Neuronal stem cell (in vitro differentiated cells): ENCODE measurements at regions not wholly inside any gene's neighbourhood (a gene's known extent, or its start where the extent isn't known, plus 50 kb on each side); places are given as distances from the start of the nearest gene placed in this dataset.
A peak's percentile ranks its signal among the peaks of the same experiment; 100 is the strongest.

Experiments
- DNase-seq: peaks from one replicate; pipeline ENCODE4 v3.0.0-alpha.2; 2013; ENCODE audit warnings: low spot score
- H2AFZ ChIP-seq: one replicate; pipeline ENCODE4 v1.6.1; 2013; ENCODE audit warnings: mild to moderate bottlenecking, low read length, inconsistent platforms
- H2AK5ac ChIP-seq: 2 replicates; pipeline ENCODE4 v1.6.1; 2013; ENCODE audit warnings: low read depth, mild to moderate bottlenecking, inconsistent platforms, low read length, moderate library complexity, mixed read lengths
- H2BK120ac ChIP-seq: 2 replicates; pipeline ENCODE4 v1.6.1; 2013; ENCODE audit warnings: low read depth, mild to moderate bottlenecking, inconsistent platforms, low read length, moderate library complexity, mixed read lengths
- H2BK12ac ChIP-seq: one replicate; pipeline ENCODE4 v1.6.1; 2013; ENCODE audit warnings: low read length, inconsistent platforms
- H2BK15ac ChIP-seq: 2 replicates; pipeline ENCODE4 v1.6.1; 2013; ENCODE audit warnings: mild to moderate bottlenecking, low read length, inconsistent platforms, mixed read lengths
- H2BK5ac ChIP-seq: one replicate; pipeline ENCODE4 v1.6.1; 2013; ENCODE audit warnings: inconsistent platforms, mild to moderate bottlenecking, low read length, moderate library complexity
- H3K14ac ChIP-seq: one replicate; pipeline ENCODE4 v1.6.1; 2013; ENCODE audit warnings: low read length, inconsistent platforms
- H3K18ac ChIP-seq: 2 replicates; pipeline ENCODE4 v1.6.1; 2013; ENCODE audit warnings: low read length, inconsistent platforms
- H3K23ac ChIP-seq: 2 replicates; pipeline ENCODE4 v1.6.1; 2013; ENCODE audit warnings: low read depth, mild to moderate bottlenecking, mixed read lengths, low read length, inconsistent platforms; ENCODE audit not compliant: poor library complexity
- H3K27ac ChIP-seq: replicated peaks from 3 replicates; pipeline ENCODE4 v1.5.1; 2013; ENCODE audit warnings: low read length, inconsistent platforms
- H3K27me3 ChIP-seq, 3 experiments: 2 replicates each; pipeline ENCODE4 v1.6.1; 2013; ENCODE audit warnings: low read length in 3 of 3, mild to moderate bottlenecking in 2 of 3, inconsistent platforms in 1 of 3, low read depth in 1 of 3, mixed read lengths in 1 of 3, moderate library complexity in 1 of 3; ENCODE audit not compliant: control insufficient read depth in 3 of 3, insufficient read depth in 3 of 3
- H3K36me3 ChIP-seq, 2 donors: replicated peaks in 1 of 2; 2 replicates each; pipeline ENCODE4 v1.6.1; 2013; ENCODE audit warnings: low read length in 2 of 2; ENCODE audit not compliant: control insufficient read depth in 2 of 2, insufficient read depth in 2 of 2
- H3K4ac ChIP-seq: 2 replicates; pipeline ENCODE4 v1.6.1; 2013; ENCODE audit warnings: inconsistent platforms, mild to moderate bottlenecking, low read length, moderate library complexity
- H3K4me1 ChIP-seq, 2 donors: 1 replicate in 1 of 2; 2 replicates in 1 of 2; pipeline ENCODE4 v1.6.1; 2013; ENCODE audit warnings: low read length in 2 of 2, low read depth in 1 of 2; ENCODE audit not compliant: control insufficient read depth in 2 of 2, insufficient read depth in 1 of 2
- H3K4me2 ChIP-seq: one replicate; pipeline ENCODE4 v1.6.1; 2013; ENCODE audit warnings: mild to moderate bottlenecking, low read length, inconsistent platforms; ENCODE audit not compliant: insufficient read depth, poor library complexity, severe bottlenecking
- H3K4me3 ChIP-seq, 2 donors: 2 replicates each; pipeline ENCODE4 v1.5.1; 2013; ENCODE audit warnings: low read length in 2 of 2, mild to moderate bottlenecking in 2 of 2, inconsistent platforms in 1 of 2, moderate library complexity in 1 of 2
- H3K79me1 ChIP-seq: one replicate; pipeline ENCODE4 v1.6.1; 2013; ENCODE audit warnings: low read depth, mild to moderate bottlenecking, inconsistent platforms, low read length, moderate library complexity
- H3K9ac ChIP-seq: one replicate; pipeline ENCODE4 v1.6.1; 2013; ENCODE audit warnings: mild to moderate bottlenecking, low read depth, low read length, inconsistent platforms; ENCODE audit not compliant: poor library complexity
- H3K9me3 ChIP-seq, 2 donors: replicated peaks in 1 of 2; 2 replicates each; pipeline versions ENCODE3 to v1.6.1; 2013; ENCODE audit warnings: low read length in 2 of 2, mild to moderate bottlenecking in 2 of 2, inconsistent platforms in 1 of 2, low read depth in 1 of 2, mixed read lengths in 1 of 2, moderate library complexity in 1 of 2; ENCODE audit not compliant: control insufficient read depth in 2 of 2, insufficient read depth in 1 of 2
- H4K8ac ChIP-seq: one replicate; pipeline ENCODE4 v1.6.1; 2013; ENCODE audit warnings: low read depth, mild to moderate bottlenecking, inconsistent platforms, low read length, moderate library complexity
- H4K91ac ChIP-seq: one replicate; pipeline ENCODE4 v1.6.1; 2013; ENCODE audit warnings: low read length, low read depth, mild to moderate bottlenecking, inconsistent platforms; ENCODE audit not compliant: poor library complexity
- WGBS, 2 donors: extraction: QIAGEN DNeasy Blood & Tissue Kit; methylation state at CpG; one replicate each; pipeline ENCODE4 v1.1.7; 2013; ENCODE audit warnings: missing lambda C conversion rate in 2 of 2, mixed read lengths in 1 of 2; ENCODE audit not compliant: insufficient read length in 2 of 2, insufficient replicate concordance in 1 of 2; ENCODE audit errors: extremely low coverage in 2 of 2; 5-methylcytosine and 5-hydroxymethylcytosine counted together

- no CpG with 5 or more reads among the region's 3 CpGs for WGBS, 2 donors
- Histone ChIP-seq H3K79me1 (no peaks in the 10 kb centered on the region), H3K27ac (no peak overlapping the region), H3K4me3 (no peak overlapping the region), H4K8ac (no peak overlapping the region), H2AFZ (no peak overlapping the region), H4K91ac (no peak overlapping the region), H3K27me3 (no peaks in the 10 kb centered on the region), H3K14ac (no peak overlapping the region), H3K18ac (no peak overlapping the region), H3K4me2 (no peak overlapping the region), H2BK5ac (no peak overlapping the region), H3K9me3 (peaks cover 0 to 14% of the 10 kb centered on the region in 2 donors), H3K36me3 (no peaks in the 10 kb centered on the region), H3K23ac (no peak overlapping the region), H3K9ac (peak overlapping the region; percentile 44), H3K4ac (no peak overlapping the region), H2BK15ac (no peak overlapping the region), H2AK5ac (no peak overlapping the region), H3K4me1 (peaks cover 3 to 6% of the 10 kb centered on the region in 2 donors), H2BK120ac (no peak overlapping the region), H2BK12ac (no peak overlapping the region)
- DNase-seq: no peak
Observed at GRCh38 chr2:12090590-12090989, 344.2 kb downstream of the LPIN1 start.

- no peak overlapping the region for H4K91ac ChIP-seq
- H3K36me3 ChIP-seq: no peaks in the 10 kb centered on the region
- no peak overlapping the region for H4K8ac ChIP-seq
- no peaks in the 10 kb centered on the region for H3K79me1 ChIP-seq
- no peak overlapping the region for H3K18ac ChIP-seq
- no peak overlapping the region for H3K27ac ChIP-seq
- H3K4me2 ChIP-seq: no peak overlapping the region
- WGBS, 2 donors: no CpG with 5 or more reads among the region's 4 CpGs
- H3K4me3 ChIP-seq: no peak overlapping the region
- peaks cover 0 to 14% of the 10 kb centered on the region in 2 donors for H3K9me3 ChIP-seq
- DNase-seq: no peak
- H3K14ac ChIP-seq: no peak overlapping the region
- no peak overlapping the region for H2BK5ac ChIP-seq
- peaks cover 3 to 6% of the 10 kb centered on the region in 2 donors for H3K4me1 ChIP-seq
- no peaks in the 10 kb centered on the region for H3K27me3 ChIP-seq
- no peak overlapping the region for H2AK5ac ChIP-seq
- H3K4ac ChIP-seq: no peak overlapping the region
- H2BK120ac ChIP-seq: no peak overlapping the region
- H2BK15ac ChIP-seq: no peak overlapping the region
- H3K9ac ChIP-seq: no peak overlapping the region
- no peak overlapping the region for H3K23ac ChIP-seq
- no peak overlapping the region for H2AFZ ChIP-seq
- no peak overlapping the region for H2BK12ac ChIP-seq
Observed at GRCh38 chr2:12091201-12091806, 344.9 kb downstream of the LPIN1 start.

- Histone ChIP-seq H3K27me3 (no peaks in the 10 kb centered on the region), H3K36me3 (no peaks in the 10 kb centered on the region), H3K18ac (peak overlapping the region; percentile 18), H3K27ac (no peak overlapping the region), H2BK120ac (no peak overlapping the region), H3K4ac (no peak overlapping the region), H3K14ac (no peak overlapping the region), H3K9me3 (peaks cover 0 to 2% of the 10 kb centered on the region in 2 donors), H4K91ac (no peak overlapping the region), H3K23ac (no peak overlapping the region), H2BK5ac (no peak overlapping the region), H4K8ac (no peak overlapping the region), H3K4me1 (peaks cover 6% of the 10 kb centered on the region in 2 donors), H3K4me3 (no peak overlapping the region), H2AK5ac (no peak overlapping the region), H3K4me2 (no peak overlapping the region), H2BK15ac (no peak overlapping the region), H2BK12ac (no peak overlapping the region), H2AFZ (peak overlapping the region; percentile 14), H3K9ac (no peak overlapping the region), H3K79me1 (no peaks in the 10 kb centered on the region)
- no peak for DNase-seq
- WGBS, 2 donors: no CpG with 5 or more reads among the region's 3 CpGs
Observed at GRCh38 chr2:12094134-12094533, 347.7 kb downstream of the LPIN1 start.

- DNase-seq: no peak
Observed at GRCh38 chr2:12096051-12096787, 349.8 kb downstream of the LPIN1 start.

More at GRCh38 chr2:12096051-12096787, 349.8 kb downstream of the LPIN1 start:
- WGBS, 2 donors: no CpG with 5 or more reads among the region's 12 CpGs
- H4K91ac ChIP-seq: no peak overlapping the region
- H3K23ac ChIP-seq: no peak overlapping the region
- H3K4ac ChIP-seq: no peak overlapping the region
- H3K4me1 ChIP-seq: peaks cover 6 to 8% of the 10 kb centered on the region in 2 donors
- no peaks in the 10 kb centered on the region for H3K79me1 ChIP-seq
- H3K27ac ChIP-seq: no peak overlapping the region
- H2BK12ac ChIP-seq: no peak overlapping the region
- H2AFZ ChIP-seq: peak overlapping the region; percentile 64
- no peak overlapping the region for H2BK15ac ChIP-seq
- no peak overlapping the region for H2BK120ac ChIP-seq
- H3K14ac ChIP-seq: no peak overlapping the region
- H2AK5ac ChIP-seq: no peak overlapping the region
- H3K9ac ChIP-seq: no peak overlapping the region
- no peak overlapping the region for H4K8ac ChIP-seq
- no peak overlapping the region for H3K4me3 ChIP-seq
- no peak overlapping the region for H3K18ac ChIP-seq
- no peaks in the 10 kb centered on the region for H3K27me3 ChIP-seq
- no peaks in the 10 kb centered on the region for H3K9me3 ChIP-seq
- no peak overlapping the region for H2BK5ac ChIP-seq
- H3K4me2 ChIP-seq: no peak overlapping the region
- no peaks in the 10 kb centered on the region for H3K36me3 ChIP-seq
